HG02981 (cell line): ENCODE measurements at regions not wholly inside any gene's neighbourhood (a gene's known extent, or its start where the extent isn't known, plus 50 kb on each side); places are given as distances from the start of the nearest gene placed in this dataset.

Source experiments
- ATAC-seq: cut with Tn5 transposase; IDR thresholded peaks from one replicate; pipeline ENCODE4 v1.9.1; 2021; ENCODE audit warnings: mild to moderate bottlenecking, moderate library complexity; ENCODE audit not compliant: unreplicated experiment

GRCh38 chr9:116090030-116090770 is 63.4 kb upstream of the PAPPA start:
- ATAC-seq = no peak

DNA sequence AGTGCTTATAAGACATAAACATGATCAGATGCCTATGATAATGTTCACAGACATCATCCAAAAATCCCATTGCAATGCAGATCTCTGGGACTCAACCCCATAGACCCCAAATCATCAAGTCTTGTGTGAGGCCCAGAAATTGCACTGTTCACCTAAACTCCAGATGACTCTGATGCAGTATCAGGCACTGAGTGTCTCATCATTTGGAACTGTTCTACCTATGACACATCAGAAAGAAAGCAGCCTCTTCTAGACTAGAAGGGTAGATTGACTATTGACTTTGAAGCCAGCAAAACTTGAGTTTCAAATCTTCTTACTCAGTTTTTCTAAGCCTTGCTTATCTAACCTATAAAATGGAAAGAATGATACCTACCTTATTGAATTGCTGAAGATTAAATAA is 58.7 kb upstream of the PAPPA start:
- ATAC-seq = no peak

DNA sequence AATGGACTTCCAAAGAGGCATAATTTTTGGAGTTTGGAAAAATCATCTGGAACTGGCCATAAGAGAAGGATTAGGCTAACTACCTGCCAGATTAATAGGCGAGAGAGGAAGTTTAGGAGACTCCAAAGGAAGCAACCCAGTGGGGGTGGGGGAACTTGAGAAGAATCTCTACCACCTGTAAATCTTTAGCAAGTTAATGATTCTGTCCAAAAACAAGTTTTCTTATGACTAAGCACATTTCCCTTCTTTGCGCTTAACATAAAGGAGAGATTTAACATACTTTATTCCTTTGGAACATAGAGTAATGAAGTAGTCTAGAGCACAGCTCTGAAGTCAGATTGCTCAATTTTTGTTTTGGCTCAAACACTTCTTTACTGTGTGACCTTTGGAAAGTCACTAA is 58.2 kb upstream of the PAPPA start:
- no peak for ATAC-seq

GRCh38 chr9:116096046-116096445 is 57.5 kb upstream of the PAPPA start:
- ATAC-seq = no peak

GRCh38 chr9:116096853-116097252 is 56.7 kb upstream of the PAPPA start:
- no peak for ATAC-seq

DNA sequence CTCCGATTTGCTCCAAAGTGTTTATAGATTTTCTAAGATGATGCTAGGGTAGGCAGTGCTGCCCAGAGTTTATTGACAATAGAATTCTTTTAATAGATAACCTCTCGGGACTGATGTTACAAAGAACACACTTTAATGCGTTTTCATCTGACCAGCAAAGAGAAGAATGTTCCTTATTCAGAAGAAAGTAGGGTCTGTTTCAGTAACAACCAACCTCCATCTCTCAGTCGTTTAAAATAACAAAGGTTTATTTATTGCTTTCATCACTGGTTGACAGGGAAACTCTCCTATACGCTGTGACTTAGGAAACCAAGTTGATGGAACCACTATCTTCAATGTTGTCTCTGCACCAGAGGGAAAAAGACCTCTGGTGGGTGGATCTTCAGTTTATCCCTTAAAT is 55.1 kb upstream of the PAPPA start:
- ATAC-seq = no peak

GRCh38 chr9:116099821-116100220 is 53.8 kb upstream of the PAPPA start:
- ATAC-seq = no peak

GRCh38 chr9:116100711-116101121 is 52.9 kb upstream of the PAPPA start:
- no peak for ATAC-seq

DNA sequence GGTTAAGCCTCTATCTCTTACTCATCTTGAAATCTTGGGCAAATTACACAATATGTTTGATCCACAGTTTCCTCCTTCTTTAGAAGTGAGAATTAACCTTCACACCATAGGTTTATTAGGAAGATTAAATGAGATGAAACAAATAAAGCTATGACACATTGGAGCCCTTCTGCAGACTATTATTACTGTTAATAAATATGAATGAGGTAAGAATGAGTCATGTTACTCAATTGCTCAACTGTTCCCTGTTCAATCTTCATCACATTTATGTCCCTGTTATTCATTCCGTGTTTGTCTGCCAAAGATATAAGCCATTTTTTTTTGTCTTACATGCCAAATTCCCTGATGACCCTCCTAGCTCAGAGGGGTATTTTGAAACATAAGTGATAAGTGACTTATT is 52.1 kb upstream of the PAPPA start:
- ATAC-seq = no peak

DNA sequence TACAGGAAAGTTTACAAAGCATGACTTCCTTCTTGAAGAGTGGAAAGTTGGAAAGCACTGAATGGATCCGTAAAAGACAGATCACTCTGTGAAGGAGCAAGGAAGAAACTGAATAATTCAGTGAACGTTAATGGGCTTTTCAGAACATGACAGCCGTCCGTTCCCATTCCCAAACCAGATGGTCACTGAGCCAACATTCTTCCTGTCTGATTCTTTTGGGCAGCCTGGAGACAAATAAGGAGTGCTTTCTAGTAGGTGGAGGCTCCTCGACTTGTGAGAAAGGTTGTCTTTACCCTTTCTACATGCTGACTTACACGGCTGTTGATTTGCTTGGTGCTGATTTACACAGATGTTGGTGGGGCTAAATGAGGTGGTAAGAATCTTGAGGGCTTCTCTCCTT is 51.0 kb upstream of the PAPPA start:
- ATAC-seq = no peak
